Thyroid gland (tissue), 4 donors: ENCODE measurements at regions not wholly inside any gene's neighbourhood (a gene's known extent, or its start where the extent isn't known, plus 50 kb on each side); places are given as distances from the start of the nearest gene placed in this dataset.

Experiments used
- POLR2A ChIP-seq, 2 donors: fragments of 450-650 bp; IDR thresholded peaks; one replicate each; pipeline ENCODE4 v1.6.1; 2017; ENCODE audit warnings: antibody characterized with exemption in 2 of 2, mild to moderate bottlenecking in 2 of 2, moderate library complexity in 1 of 2
- TF ChIP-seq, protein P1 (sequence below), 6 experiments: fragments of 200-600 bp in 3 of 6; fragments of 450-650 bp in 3 of 6; sonication (generic) in 3 of 6; IDR thresholded peaks; one replicate each; pipeline ENCODE4 v1.5.1; 2016 to 2019; ENCODE audit warnings: antibody characterized with exemption in 6 of 6, mild to moderate bottlenecking in 2 of 6, inconsistent platforms in 1 of 6, moderate library complexity in 1 of 6

DNA sequence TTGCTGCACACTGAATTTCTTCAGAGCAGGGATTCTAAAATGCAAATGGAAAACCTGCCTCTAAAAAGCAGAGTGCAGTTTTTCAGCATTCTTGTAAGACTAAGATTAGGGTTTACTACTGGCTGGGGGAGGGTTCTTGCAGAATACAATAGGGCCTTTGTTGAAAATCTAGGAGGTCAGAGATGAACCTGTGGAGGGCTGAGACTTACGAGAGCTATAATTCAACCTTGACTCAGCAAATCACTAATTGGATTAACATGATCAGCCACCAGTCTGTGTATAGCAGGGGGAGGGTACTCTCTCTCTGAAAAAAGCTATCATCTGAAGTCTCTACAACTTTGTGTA lies 92.6 kb upstream of the HIF1A start:
- TF ChIP-seq, protein P1, sequence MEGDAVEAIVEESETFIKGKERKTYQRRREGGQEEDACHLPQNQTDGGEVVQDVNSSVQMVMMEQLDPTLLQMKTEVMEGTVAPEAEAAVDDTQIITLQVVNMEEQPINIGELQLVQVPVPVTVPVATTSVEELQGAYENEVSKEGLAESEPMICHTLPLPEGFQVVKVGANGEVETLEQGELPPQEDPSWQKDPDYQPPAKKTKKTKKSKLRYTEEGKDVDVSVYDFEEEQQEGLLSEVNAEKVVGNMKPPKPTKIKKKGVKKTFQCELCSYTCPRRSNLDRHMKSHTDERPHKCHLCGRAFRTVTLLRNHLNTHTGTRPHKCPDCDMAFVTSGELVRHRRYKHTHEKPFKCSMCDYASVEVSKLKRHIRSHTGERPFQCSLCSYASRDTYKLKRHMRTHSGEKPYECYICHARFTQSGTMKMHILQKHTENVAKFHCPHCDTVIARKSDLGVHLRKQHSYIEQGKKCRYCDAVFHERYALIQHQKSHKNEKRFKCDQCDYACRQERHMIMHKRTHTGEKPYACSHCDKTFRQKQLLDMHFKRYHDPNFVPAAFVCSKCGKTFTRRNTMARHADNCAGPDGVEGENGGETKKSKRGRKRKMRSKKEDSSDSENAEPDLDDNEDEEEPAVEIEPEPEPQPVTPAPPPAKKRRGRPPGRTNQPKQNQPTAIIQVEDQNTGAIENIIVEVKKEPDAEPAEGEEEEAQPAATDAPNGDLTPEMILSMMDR (IDR thresholded peaks at IDR 0.05), result no peak
- TF ChIP-seq POLR2A (IDR thresholded peaks at IDR 0.05), result no peak
